SU-DHL-6 (cell line): ENCODE measurements at regions not wholly inside any gene's neighbourhood (a gene's known extent, or its start where the extent isn't known, plus 50 kb on each side); places are given as distances from the start of the nearest gene placed in this dataset.

Experiments
- H2AFZ ChIP-seq: fragments of 200-600 bp; sonication (generic); 2 replicates; pipeline ENCODE4 v1.6.1; 2014; ENCODE audit warnings: low read depth, mild to moderate bottlenecking, moderate library complexity, mixed read lengths, antibody characterized with exemption, low read length; ENCODE audit not compliant: severe bottlenecking
- H3F3A ChIP-seq: fragments of 200-600 bp; shearing (Covaris generic); 2 replicates; pipeline ENCODE4 v1.6.0; 2016; ENCODE audit warnings: antibody characterized with exemption, mild to moderate bottlenecking; ENCODE audit not compliant: insufficient read depth
- H3K27ac ChIP-seq: fragments of 200-600 bp; sonication (generic); 2 replicates; pipeline ENCODE4 v1.5.1; 2016; ENCODE audit warnings: low read depth, mild to moderate bottlenecking, low read length, moderate library complexity, mixed read lengths
- H3K27me3 ChIP-seq: fragments of 200-600 bp; sonication (generic), shearing (Covaris generic); 2 replicates; pipeline ENCODE4 v1.6.0; 2014; ENCODE audit warnings: mild to moderate bottlenecking, low read length
- H3K36me3 ChIP-seq: fragments of 200-600 bp; sonication (generic); 2 replicates; pipeline ENCODE4 v1.6.1; 2014; ENCODE audit warnings: mild to moderate bottlenecking, low read length, mixed read lengths
- H3K4me2 ChIP-seq: fragments of 300-600, 200-600 bp; shearing (Covaris generic), sonication (generic); 2 replicates; pipeline ENCODE4 v1.6.0; 2014; ENCODE audit warnings: low read length, low read depth, mild to moderate bottlenecking; ENCODE audit not compliant: poor library complexity, severe bottlenecking
- H3K4me3 ChIP-seq: fragments of 200-600 bp; sonication (generic); 2 replicates; pipeline ENCODE4 v1.5.1; 2014; ENCODE audit warnings: antibody characterized with exemption, low read length, mild to moderate bottlenecking, mixed read lengths; ENCODE audit not compliant: insufficient read depth, poor library complexity, severe bottlenecking
- H3K79me2 ChIP-seq: fragments of 200-600 bp; sonication (generic); 2 replicates; pipeline ENCODE4 v1.6.1; 2014; ENCODE audit warnings: mild to moderate bottlenecking, low read length, moderate library complexity; ENCODE audit not compliant: insufficient read depth
- H3K9ac ChIP-seq: fragments of 200-600 bp; sonication (generic); 2 replicates; pipeline ENCODE4 v1.7.0; 2014; ENCODE audit warnings: mild to moderate bottlenecking, low read length
- H3K9me2 ChIP-seq: fragments of 200-600 bp; sonication (generic); replicated peaks from 2 replicates; pipeline ENCODE4 v1.6.1; 2014; ENCODE audit warnings: low read length; ENCODE audit not compliant: insufficient read depth
- H3K9me3 ChIP-seq: fragments of 200-600 bp; sonication (generic); 2 replicates; pipeline ENCODE4 v1.6.1; 2014; ENCODE audit warnings: low read length, mixed read lengths; ENCODE audit not compliant: insufficient read depth
- H4K20me1 ChIP-seq: fragments of 200-600 bp; sonication (generic); 2 replicates; pipeline ENCODE4 v1.6.1; 2014; ENCODE audit warnings: low read depth, mild to moderate bottlenecking, antibody characterized with exemption, low read length, moderate library complexity, mixed read lengths
- EZH2phosphoT487 ChIP-seq: fragments of 200-600 bp; sonication (generic), shearing (Covaris generic); conservative IDR thresholded peaks from 2 replicates; pipeline ENCODE4 v1.6.1; 2018; ENCODE audit warnings: mild to moderate bottlenecking, antibody characterized with exemption, low read length, moderate library complexity, mixed read lengths
- TF ChIP-seq, protein P1 (sequence below): fragments of 200-600 bp; sonication (generic); IDR thresholded peaks from one replicate; pipeline ENCODE4 v1.5.1; 2017; ENCODE audit warnings: antibody characterized with exemption, mild to moderate bottlenecking, low read length, moderate library complexity; ENCODE audit not compliant: insufficient read depth, poor library complexity, severe bottlenecking

DNA sequence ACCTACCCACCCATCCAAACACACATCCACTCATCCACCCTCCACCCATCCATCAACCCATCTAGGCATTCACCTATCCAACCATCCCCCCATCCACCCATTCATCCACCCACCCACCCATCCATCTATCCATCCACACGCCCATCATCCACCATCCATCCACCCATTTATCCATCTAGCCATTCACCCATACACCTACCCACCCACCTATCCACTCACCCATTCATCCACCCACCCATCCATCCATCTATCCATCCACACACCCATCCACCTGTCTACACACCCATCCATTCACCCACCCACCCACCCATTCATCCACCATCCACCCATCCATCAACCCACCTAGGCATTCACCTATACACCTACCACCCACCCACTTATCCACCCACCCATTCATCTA is 72.6 kb upstream of the GALNT9 start:
- no peaks in the 10 kb centered on the region for H3K27me3 ChIP-seq
- H3F3A ChIP-seq = no peaks in the 10 kb centered on the region

GRCh38 chr12:132400011-132400641 is 70.7 kb upstream of the GALNT9 start:
- Histone ChIP-seq H2AFZ (no peak overlapping the region), H3K4me2 (no peak overlapping the region), H3K9me2 (no peaks in the 10 kb centered on the region), H3K9me3 (no peaks in the 10 kb centered on the region), H3F3A (no peaks in the 10 kb centered on the region), H4K20me1 (no peaks in the 10 kb centered on the region), H3K27ac (no peak overlapping the region), H3K4me3 (no peak overlapping the region), H3K36me3 (no peaks in the 10 kb centered on the region), H3K79me2 (no peaks in the 10 kb centered on the region), H3K9ac (no peak overlapping the region), H3K27me3 (no peaks in the 10 kb centered on the region)
- TF ChIP-seq, protein P1, sequence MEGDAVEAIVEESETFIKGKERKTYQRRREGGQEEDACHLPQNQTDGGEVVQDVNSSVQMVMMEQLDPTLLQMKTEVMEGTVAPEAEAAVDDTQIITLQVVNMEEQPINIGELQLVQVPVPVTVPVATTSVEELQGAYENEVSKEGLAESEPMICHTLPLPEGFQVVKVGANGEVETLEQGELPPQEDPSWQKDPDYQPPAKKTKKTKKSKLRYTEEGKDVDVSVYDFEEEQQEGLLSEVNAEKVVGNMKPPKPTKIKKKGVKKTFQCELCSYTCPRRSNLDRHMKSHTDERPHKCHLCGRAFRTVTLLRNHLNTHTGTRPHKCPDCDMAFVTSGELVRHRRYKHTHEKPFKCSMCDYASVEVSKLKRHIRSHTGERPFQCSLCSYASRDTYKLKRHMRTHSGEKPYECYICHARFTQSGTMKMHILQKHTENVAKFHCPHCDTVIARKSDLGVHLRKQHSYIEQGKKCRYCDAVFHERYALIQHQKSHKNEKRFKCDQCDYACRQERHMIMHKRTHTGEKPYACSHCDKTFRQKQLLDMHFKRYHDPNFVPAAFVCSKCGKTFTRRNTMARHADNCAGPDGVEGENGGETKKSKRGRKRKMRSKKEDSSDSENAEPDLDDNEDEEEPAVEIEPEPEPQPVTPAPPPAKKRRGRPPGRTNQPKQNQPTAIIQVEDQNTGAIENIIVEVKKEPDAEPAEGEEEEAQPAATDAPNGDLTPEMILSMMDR = no peak
- TF ChIP-seq EZH2phosphoT487 = no peak

More for the DNA sequence above, 72.6 kb upstream of the GALNT9 start:
- no peaks in the 10 kb centered on the region for H3K9me2 ChIP-seq
- H3K79me2 ChIP-seq = no peaks in the 10 kb centered on the region
- H3K4me3 ChIP-seq = no peak overlapping the region
- H3K4me2 ChIP-seq = no peak overlapping the region
- H3K27ac ChIP-seq = no peak overlapping the region
- no peak for TF ChIP-seq EZH2phosphoT487
- TF ChIP-seq, protein P1 = no peak
- H2AFZ ChIP-seq = no peak overlapping the region
- no peaks in the 10 kb centered on the region for H4K20me1 ChIP-seq
- no peaks in the 10 kb centered on the region for H3K9me3 ChIP-seq
- no peaks in the 10 kb centered on the region for H3K36me3 ChIP-seq
- no peak overlapping the region for H3K9ac ChIP-seq

DNA sequence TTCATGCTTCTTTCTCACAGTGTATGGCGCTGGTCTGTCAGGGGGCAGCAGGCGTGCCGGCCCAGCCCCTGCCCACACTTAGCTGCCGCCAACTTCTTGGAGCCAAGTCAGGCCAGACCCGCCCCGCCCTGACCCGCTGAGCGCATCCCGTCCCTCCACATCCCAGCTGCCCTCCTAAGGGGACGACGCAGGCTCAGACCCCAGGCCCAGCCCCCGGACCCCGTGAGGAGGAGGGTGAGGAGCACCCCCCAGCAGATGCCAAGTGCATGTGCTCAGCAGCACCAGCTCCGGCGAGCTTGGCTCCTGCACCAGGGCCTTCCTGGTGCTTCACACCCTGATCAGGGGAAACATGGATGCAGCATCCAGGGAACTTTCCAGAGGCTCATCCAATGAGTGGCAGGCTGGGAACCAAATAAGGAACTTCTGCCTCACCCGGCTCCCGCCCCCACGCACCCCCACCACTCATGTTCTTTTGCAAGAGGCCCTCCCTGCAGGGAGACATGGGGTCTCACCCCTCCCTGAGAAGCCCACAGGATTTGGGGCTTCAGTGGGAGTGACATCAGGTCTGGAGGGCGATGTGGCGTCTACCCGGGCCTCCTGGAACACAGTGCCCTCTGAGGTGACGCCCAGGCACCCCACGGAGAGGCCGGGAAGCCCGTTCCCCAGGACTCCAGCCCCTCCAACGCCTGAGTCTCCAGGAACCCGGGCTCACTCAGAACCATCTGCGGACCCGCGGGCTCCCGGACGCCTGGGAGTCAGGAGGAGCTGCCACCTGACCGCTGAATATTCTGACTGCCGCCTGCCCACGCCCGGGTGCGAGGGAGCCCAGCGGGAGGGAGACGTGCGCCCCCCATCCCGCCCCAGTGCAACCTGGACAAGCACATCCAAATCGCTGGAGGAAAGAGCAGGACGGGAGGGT is 70.0 kb upstream of the GALNT9 start:
- Histone ChIP-seq H3K9me2 (no peaks in the 10 kb centered on the region), H3K4me2 (no peak overlapping the region), H2AFZ (no peak overlapping the region), H3K27me3 (no peaks in the 10 kb centered on the region), H3K4me3 (no peak overlapping the region), H3K36me3 (no peaks in the 10 kb centered on the region), H3K79me2 (no peaks in the 10 kb centered on the region), H3K9me3 (no peaks in the 10 kb centered on the region), H3F3A (no peaks in the 10 kb centered on the region), H3K27ac (no peak overlapping the region), H3K9ac (no peak overlapping the region), H4K20me1 (no peaks in the 10 kb centered on the region)
- TF ChIP-seq, protein P1 = no peak
- TF ChIP-seq EZH2phosphoT487 = no peak
